DMS 273 (cell line): ENCODE measurements at regions not wholly inside any gene's neighbourhood (a gene's known extent, or its start where the extent isn't known, plus 50 kb on each side); places are given as distances from the start of the nearest gene placed in this dataset.

ENCODE experiments used
- DNase-seq: peaks from one replicate; lab custom pipeline; 2025; ENCODE audit not compliant: unreplicated experiment; lab: John Stamatoyannopoulos, UW

- no peak for DNase-seq
Observed at GRCh38 chr2:146287281-146287680, 1557.5 kb upstream of the ACVR2A start.

DNA sequence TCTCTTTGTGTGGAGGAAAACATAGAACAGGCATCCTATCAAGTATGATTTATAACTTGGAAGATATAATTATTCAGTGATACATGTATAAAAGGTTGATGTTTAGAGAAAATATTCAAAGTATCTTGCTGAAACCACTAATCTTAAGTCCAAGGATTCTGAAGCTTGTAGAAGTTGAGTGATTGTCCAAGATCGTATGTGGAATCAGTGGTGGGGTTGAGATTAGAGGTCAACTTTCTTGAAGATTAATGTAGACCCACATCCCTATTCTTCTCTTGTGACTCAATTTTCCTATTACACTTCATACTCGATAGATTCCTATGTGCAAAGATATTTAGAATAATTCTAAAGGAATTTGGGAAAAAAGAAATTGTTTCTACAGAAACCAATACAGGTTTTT is 1565.9 kb upstream of the ACVR2A start:
- DNase-seq = no peak

DNA sequence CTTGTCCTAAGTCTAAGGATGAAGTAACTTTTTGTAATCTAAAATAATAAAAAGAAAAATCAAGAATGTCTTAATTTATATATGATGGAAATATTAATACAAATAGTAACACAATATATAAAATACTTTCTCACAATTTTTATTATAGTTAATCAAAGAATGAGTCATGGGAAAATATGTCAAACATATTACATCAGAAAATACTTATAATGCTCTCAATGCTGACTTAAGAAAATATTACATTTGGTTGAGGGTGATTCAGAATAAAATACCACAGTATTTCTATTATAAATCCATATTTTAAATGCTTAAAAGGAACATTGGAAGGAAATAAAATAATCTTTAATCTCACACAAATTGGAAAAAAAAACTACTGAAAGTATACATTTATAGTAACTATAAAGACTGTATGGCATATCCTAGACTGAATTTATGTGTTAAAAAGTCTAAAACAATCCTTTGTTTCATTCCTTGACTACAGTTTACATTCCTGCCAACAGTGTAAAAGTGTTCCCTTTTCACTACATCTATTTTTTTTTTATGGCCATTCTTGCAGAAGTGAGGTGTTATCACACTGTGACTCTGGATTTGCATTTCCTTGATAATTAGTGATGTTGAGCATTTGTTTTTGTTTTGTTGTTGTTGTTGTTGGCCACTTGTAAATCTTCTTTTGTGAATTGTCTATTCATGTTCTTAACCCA is 1573.5 kb upstream of the ACVR2A start:
- DNase-seq = no peak

DNA sequence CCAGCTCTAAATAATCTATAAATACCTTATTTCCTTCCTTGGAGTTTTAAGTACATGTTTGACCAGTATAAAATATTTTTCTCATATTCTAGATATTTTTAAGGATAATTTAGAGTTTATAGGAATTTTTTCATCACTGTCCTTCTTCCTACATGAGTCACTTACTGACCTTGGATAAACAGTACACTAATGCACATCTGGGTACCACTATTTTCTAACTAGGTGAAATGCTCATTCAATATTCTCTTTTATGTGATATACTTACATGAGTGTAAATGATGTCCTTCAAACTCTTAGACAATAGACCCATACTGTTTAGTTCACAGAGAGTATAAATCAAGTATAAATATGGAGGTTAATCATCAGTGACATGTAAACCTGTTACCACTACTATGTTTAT is 1574.2 kb upstream of the ACVR2A start:
- no peak for DNase-seq

DNA sequence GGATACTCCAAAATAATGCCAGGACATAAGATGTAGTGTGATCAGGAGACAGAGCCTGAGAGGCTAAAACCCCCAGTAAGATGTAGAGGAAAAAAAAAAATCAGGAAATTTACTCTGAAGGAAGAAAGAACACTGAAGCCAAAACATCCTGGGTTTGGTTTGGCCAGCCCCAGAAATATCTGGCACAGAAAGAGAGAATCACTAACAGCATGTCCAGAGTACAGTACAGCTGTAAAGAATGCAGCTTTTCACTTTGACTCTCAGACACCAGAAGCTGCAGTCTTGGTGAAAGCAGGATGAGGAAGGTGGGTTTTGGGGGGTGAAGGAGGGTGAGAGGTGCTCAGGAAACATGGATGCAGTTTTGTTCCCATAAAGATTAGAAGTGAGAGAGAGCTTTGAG is 1577.7 kb upstream of the ACVR2A start:
- DNase-seq = no peak

DNA sequence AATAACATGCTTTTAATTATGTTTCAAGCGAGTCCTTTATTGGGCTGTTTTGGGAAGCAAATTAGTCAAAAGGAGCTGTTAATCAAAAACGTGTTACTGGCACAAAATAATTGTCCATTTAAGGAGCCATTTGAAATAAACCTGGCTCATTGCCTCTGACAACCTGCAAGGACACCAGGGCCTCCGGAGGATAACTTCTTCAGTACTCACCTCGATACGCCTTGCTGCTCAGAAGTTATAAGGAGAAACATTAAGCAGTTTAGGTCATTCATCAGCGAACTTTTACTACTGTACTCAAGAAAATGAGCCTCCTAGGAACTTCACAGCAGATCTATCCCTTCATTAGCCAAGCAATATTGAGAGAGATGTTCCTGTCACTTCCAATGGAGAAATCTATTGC is 1579.2 kb upstream of the ACVR2A start:
- DNase-seq = no peak

DNA sequence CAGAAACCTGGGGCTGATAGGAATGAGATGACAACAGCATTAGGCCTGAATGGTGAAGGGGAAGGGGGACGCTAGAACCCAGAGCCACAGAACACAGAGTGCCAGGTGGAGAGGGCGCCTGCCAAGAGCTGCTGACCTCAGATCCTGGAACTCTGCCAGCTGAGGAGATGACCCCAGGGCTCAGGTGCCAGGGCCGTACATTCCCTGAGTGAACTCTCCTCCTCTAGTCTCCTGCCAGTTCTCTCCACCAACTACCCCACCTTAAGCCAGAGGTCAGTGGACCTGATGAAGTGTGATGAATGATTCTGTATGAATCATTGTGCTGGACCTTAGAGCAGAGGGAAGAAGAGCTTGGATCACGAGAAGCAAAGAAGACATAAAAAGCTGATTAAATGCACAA is 1582.2 kb upstream of the ACVR2A start:
- no peak for DNase-seq

DNA sequence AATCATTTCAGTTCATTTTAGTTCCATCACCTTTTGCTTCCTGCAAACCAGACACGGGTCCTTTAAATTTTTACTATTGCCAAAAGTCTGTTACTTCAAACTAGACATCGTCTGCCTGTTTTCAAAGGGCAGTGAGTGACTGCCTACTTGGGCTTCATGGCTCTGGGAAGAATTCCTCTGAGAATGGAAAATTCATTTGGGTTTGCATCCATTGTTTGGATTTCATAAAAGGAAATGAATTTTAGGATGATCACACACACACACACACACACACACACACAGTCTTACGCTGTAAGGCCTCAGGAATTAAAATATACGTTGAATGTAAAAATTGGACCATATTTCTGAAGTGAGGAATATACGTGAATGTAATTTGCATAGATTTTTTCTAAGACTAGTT is 1584.3 kb upstream of the ACVR2A start:
- DNase-seq = no peak

- DNase-seq = no peak
Observed at GRCh38 chr2:146259816-146260215, 1585.0 kb upstream of the ACVR2A start.

DNA sequence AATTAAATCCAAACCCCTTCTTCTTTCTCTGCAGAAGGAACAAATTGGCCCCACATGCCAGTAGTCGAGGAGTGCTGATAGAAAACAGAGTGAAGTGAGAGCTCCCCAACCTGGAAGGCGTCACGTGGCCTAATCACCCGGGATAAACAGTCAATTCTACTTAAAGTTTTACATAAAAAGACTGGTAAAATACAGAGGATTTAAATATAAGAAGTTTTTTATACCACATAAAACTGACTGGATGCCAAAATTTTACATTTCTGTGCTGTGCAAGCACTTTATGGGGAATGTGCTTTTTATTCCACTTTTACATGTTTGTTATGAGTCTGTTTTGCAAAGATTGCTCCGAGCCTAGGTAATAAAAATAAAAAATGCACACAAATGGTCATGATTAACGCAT is 1586.8 kb upstream of the ACVR2A start:
- DNase-seq = no peak

GRCh38 chr2:146252119-146252518 is 1592.7 kb upstream of the ACVR2A start:
- no peak for DNase-seq

- DNase-seq = no peak
Observed at GRCh38 chr2:146251328-146251727, 1593.5 kb upstream of the ACVR2A start.

GRCh38 chr2:146246736-146247523 is 1597.9 kb upstream of the ACVR2A start:
- no peak for DNase-seq

- DNase-seq = no peak
Observed at GRCh38 chr2:146246002-146246735, 1598.7 kb upstream of the ACVR2A start.

DNA sequence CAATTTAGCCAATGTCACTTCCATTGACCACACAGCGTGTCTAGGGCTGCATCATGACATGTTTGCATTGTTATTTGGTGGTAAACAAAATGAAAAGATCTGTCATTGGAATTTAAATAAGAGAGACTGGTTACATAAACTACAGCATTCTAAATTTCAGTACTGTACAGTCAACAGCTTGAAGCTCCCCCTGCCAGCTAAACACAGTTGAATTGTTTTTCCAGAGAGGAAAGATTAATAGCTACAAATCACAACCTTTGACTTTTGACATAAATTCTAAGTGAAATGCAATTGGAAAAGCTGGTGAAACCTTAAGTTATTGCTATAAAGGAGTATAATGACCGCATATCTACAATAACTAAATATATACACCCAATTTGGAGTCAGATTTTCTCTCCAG is 1600.0 kb upstream of the ACVR2A start:
- DNase-seq = no peak

DNA sequence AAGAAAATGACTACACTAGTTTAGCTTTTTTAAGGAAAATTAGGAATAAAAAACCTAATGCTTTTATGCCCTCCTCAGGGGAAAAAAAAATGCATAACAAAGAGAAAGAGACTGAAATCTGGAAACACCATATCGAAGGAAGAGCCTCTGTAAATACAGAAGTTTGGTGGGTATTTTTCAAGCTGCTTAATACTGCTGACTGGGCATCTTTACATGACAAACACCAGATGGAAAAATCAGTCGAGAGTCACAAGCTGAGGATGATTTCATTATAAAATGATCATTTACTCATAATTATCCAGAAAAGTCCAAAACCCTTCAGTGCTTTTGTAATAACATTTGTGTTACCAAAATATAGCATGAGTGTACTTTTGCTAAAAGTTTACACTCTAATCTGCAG is 1600.7 kb upstream of the ACVR2A start:
- no peak for DNase-seq

DNA sequence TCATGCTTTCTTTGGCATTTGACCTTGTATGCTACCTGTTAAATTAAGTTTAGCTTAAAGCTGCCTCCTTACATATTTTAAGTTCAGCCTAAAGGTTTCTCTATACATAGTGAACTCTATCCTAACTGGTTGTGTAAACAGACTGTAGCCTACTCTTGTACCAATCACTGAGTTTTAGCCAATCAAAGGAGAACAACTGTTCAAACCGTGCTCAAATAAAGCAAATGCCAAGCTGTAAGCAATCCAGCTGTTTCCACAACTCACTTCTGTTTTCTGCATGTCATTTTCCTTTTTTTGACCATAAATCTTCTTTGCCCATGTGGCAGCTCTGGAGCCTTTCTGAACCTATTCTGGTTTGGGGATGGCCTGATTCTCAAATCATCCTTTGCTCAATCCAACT is 1603.8 kb upstream of the ACVR2A start:
- DNase-seq = no peak

DNA sequence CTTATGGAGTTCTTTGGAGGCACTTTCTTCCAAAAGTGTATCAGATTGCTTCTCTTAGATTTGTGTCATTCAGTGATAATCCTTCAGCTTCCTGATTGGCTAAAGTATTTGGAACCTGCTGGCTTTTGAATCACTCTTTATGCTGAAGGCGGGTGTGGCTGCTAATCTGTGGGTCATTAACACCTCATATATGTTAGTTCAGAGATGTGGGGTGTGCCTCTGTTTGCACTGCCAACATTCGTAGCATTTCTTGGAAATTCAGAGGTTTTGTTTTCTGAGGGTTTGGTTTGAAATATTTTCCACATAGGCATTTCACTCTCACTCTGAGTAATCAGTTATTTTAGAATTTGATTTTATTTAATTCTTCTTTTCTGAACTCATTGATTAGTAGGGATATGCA is 1604.4 kb upstream of the ACVR2A start:
- DNase-seq = no peak

DNA sequence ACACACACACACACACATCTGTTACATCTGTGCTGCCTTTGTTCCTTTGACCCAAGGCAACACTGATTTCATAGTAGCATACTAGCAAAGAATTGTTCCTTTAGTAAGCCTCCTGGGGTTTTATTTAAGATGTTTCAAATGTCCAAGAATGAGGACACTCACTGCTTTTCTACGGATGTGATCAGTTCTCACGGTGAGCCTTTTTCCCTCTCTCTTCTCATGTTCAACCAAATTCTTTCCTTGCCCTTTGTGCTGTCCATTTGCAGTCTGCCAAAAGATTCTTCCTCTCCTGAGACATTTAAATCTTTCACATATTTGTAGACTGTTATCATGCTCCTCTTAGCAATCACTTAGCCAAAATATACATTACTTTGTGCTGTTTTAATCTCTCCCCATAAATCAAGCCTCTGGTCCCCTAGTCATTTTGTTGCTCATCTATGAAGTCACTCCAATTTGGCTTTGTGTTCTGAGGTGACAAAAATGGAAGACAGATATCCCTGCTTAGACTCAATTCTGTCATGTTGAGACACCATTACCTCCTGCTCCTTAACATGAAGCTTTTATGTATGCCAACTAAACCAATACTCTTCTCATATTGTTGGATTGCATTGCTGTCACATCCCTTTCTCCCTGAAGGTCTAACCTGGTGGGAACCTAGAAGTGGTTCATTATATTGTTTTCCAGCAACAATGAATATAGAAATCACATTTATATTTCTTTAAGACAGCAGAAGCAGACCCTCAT is 1605.3 kb upstream of the ACVR2A start:
- DNase-seq = no peak

GRCh38 chr2:146238254-146238966 is 1606.4 kb upstream of the ACVR2A start:
- no peak for DNase-seq

GRCh38 chr2:146235158-146235557 is 1609.7 kb upstream of the ACVR2A start:
- no peak for DNase-seq
